ENCODE measurements at regions not wholly inside any gene's neighbourhood (a gene's known extent, or its start where the extent isn't known, plus 50 kb on each side); places are given as distances from the start of the nearest gene placed in this dataset.

DNA sequence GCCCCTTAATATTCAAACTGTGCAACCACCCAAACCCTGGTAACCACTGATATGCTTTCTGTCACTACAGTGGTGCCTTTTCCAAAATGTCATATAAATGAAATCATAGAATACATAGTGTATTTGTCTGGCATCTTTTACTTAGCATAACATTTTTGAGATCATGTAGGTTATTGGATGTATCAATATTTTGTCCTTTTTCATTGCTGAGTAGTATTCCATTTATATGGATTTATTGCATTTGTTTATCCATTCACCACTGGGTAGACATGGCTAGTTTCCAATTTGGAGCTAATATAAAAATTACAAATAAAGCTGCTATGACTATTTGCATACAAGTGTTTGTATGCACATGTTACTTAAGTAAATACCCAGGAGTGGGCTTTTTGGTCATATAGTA is 121.6 kb downstream of the TMEM144 start:
- H3K9me2 ChIP-seq (ENCODE audit: insufficient read depth) = no peaks in the 10 kb centered on the region
- ChIA-PET RAD21 (ENCODE audit: low non-redundant PET in 1 of 2, low total read pairs in 2 of 2, uncharacterized antibody in 2 of 2, unreplicated experiment in 2 of 2) (no interaction called here), POLR2A (no interaction called here), CTCF (no interaction called here)
- H3K9ac ChIP-seq (ENCODE audit: low read length) = no peak overlapping the region
- no peaks in the 10 kb centered on the region for H3K79me2 ChIP-seq (ENCODE audit: insufficient read depth, low read length)
- no peak overlapping the region for H2AFZ ChIP-seq (ENCODE audit: low read depth, low read length, poor library complexity, severe bottlenecking)
- TF ChIP-seq SP1 (IDR thresholded peaks at IDR 0.05; ENCODE audit: low read depth) = no peak
- no peak for TF ChIP-seq EZH2 (IDR thresholded peaks at IDR 0.05)
- no peak for TF ChIP-seq TCF7L2 (IDR thresholded peaks at IDR 0.05; ENCODE audit: borderline replicate concordance, extremely low read depth, insufficient read depth, insufficient read length)
- TF ChIP-seq EGR1 (IDR thresholded peaks at IDR 0.05; ENCODE audit: low read depth) = no peak
- no peak for TF ChIP-seq RAD21 (IDR thresholded peaks at IDR 0.05; ENCODE audit: low read depth)
- intact Hi-C loops (cut with micrococcal nuclease) = no loop called here
- no peak for ATAC-seq
- no peaks in the 10 kb centered on the region for H3K27me3 ChIP-seq (ENCODE audit: insufficient read depth, low read length)
- no peak overlapping the region for H3K4me2 ChIP-seq (ENCODE audit: low read length)
- H3K4me3 ChIP-seq (replicated peaks in 1 of 2; ENCODE audit: low read depth in 1 of 2, low read length in 2 of 2) = no peak overlapping the region
- H3K36me3 ChIP-seq (ENCODE audit: control insufficient read depth in 1 of 2, insufficient read depth in 2 of 2, low read length in 2 of 2) = no peaks in the 10 kb centered on the region
- H3K27ac ChIP-seq (ENCODE audit: low read depth, low read length) = no peak overlapping the region
- H4K20me1 ChIP-seq (ENCODE audit: insufficient read depth) = no peaks in the 10 kb centered on the region
- no TSS peak for BruUV-seq (replicated peaks)
- DNase-seq (ENCODE audit: low read depth, low spot score) = no peak
- no peaks in the 10 kb centered on the region for H3K4me1 ChIP-seq (ENCODE audit: control insufficient read depth in 1 of 2, insufficient read depth in 2 of 2, low read length in 2 of 2)
- no peaks in the 10 kb centered on the region for H3K9me3 ChIP-seq (ENCODE audit: control insufficient read depth in 1 of 2, insufficient read depth in 1 of 2, low read depth in 1 of 2, low read length in 2 of 2)

DNA sequence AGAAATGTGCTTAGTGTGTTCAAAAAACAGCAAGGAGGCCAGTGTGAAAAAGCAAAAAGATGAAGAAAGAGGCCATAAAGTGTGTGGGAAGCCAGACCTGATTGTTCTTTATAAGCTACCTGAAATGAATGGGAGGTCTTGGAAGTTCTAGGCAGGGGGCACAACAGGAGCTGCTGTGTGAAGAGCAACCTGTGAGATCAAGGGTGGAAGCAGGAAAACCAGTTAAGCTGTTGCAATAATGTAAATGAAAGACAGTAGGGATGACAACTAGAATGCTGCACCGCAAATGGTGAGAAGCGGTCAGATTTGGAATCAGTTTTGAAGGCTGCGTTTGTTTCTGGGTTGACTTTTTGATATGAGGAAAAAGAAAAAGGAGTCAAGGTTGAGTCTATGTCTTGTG is 123.5 kb downstream of the TMEM144 start:
- TF ChIP-seq FOSL1 (IDR thresholded peaks at IDR 0.05; ENCODE audit: low read depth) (no peak), SP1 (IDR thresholded peaks at IDR 0.05; ENCODE audit: low read depth) (no peak), ELF1 (IDR thresholded peaks at IDR 0.05; ENCODE audit: borderline replicate concordance, low read depth) (no peak), JUND (IDR thresholded peaks at IDR 0.05) (no peak)
- TF ChIP-seq, protein P1, sequence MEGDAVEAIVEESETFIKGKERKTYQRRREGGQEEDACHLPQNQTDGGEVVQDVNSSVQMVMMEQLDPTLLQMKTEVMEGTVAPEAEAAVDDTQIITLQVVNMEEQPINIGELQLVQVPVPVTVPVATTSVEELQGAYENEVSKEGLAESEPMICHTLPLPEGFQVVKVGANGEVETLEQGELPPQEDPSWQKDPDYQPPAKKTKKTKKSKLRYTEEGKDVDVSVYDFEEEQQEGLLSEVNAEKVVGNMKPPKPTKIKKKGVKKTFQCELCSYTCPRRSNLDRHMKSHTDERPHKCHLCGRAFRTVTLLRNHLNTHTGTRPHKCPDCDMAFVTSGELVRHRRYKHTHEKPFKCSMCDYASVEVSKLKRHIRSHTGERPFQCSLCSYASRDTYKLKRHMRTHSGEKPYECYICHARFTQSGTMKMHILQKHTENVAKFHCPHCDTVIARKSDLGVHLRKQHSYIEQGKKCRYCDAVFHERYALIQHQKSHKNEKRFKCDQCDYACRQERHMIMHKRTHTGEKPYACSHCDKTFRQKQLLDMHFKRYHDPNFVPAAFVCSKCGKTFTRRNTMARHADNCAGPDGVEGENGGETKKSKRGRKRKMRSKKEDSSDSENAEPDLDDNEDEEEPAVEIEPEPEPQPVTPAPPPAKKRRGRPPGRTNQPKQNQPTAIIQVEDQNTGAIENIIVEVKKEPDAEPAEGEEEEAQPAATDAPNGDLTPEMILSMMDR (IDR thresholded peaks at IDR 0.05 in 2 of 3, conservative IDR thresholded peaks at IDR 0.05 in 1 of 3; ENCODE audit: borderline replicate concordance in 1 of 3, insufficient read depth in 1 of 3, low read depth in 2 of 3, low read length in 2 of 3) = no peak
- Histone ChIP-seq H3K9me2 (ENCODE audit: insufficient read depth) (no peaks in the 10 kb centered on the region), H3K4me2 (ENCODE audit: low read length) (no peak overlapping the region), H4K20me1 (ENCODE audit: insufficient read depth) (no peaks in the 10 kb centered on the region), H3K9ac (ENCODE audit: low read length) (no peak overlapping the region), H3K36me3 (ENCODE audit: control insufficient read depth in 1 of 2, insufficient read depth in 2 of 2, low read length in 2 of 2) (no peaks in the 10 kb centered on the region), H2AFZ (ENCODE audit: low read depth, low read length, poor library complexity, severe bottlenecking) (no peak overlapping the region), H3K4me1 (ENCODE audit: control insufficient read depth in 1 of 2, insufficient read depth in 2 of 2, low read length in 2 of 2) (no peaks in the 10 kb centered on the region), H3K27me3 (ENCODE audit: insufficient read depth, low read length) (no peaks in the 10 kb centered on the region), H3K79me2 (ENCODE audit: insufficient read depth, low read length) (no peaks in the 10 kb centered on the region), H3K4me3 (replicated peaks in 1 of 2; ENCODE audit: low read depth in 1 of 2, low read length in 2 of 2) (no peak overlapping the region), H3K27ac (ENCODE audit: low read depth, low read length) (no peak overlapping the region), H3K9me3 (ENCODE audit: control insufficient read depth in 1 of 2, insufficient read depth in 1 of 2, low read depth in 1 of 2, low read length in 2 of 2) (no peaks in the 10 kb centered on the region)
- ChIA-PET CTCF (no interaction called here), POLR2A (no interaction called here), RAD21 (ENCODE audit: low non-redundant PET in 1 of 2, low total read pairs in 2 of 2, uncharacterized antibody in 2 of 2, unreplicated experiment in 2 of 2) (no interaction called here)
- DNase-seq (ENCODE audit: low read depth, low spot score) = no peak
- BruUV-seq (replicated peaks) = no TSS peak
- ATAC-seq = no peak
- intact Hi-C loops (cut with micrococcal nuclease) = no loop called here
